Endothelial cell of umbilical vein (primary cell): ENCODE measurements at regions not wholly inside any gene's neighbourhood (a gene's known extent, or its start where the extent isn't known, plus 50 kb on each side); places are given as distances from the start of the nearest gene placed in this dataset.

Experiments
- CTCF ChIP-seq, 2 donors: IDR thresholded peaks; 1 replicate in 1 of 2; 2 replicates in 1 of 2; pipeline ENCODE4 v1.5.1; 2011; ENCODE audit warnings: low read length in 2 of 2, mild to moderate bottlenecking in 2 of 2, moderate library complexity in 2 of 2, control low read depth in 1 of 2, inconsistent platforms in 1 of 2, low read depth in 1 of 2; ENCODE audit not compliant: insufficient read depth in 1 of 2; ENCODE audit errors: extremely low read depth in 1 of 2
- EZH2 ChIP-seq: IDR thresholded peaks from 2 replicates; pipeline ENCODE4 v1.6.1; 2012; ENCODE audit warnings: borderline replicate concordance, low read depth, mild to moderate bottlenecking, moderate library complexity, low read length, inconsistent platforms; ENCODE audit not compliant: severe bottlenecking
- GATA2 ChIP-seq: IDR thresholded peaks from 2 replicates; pipeline ENCODE4 v1.7.0; 2011; ENCODE audit warnings: low read depth, mild to moderate bottlenecking, moderate library complexity, mixed read lengths, low read length; ENCODE audit not compliant: insufficient read length, insufficient read depth
- JUN ChIP-seq: IDR thresholded peaks from 2 replicates; pipeline ENCODE4 v1.6.1; 2011; ENCODE audit warnings: borderline replicate concordance, low read depth; ENCODE audit not compliant: insufficient read length, insufficient read depth
- POLR2A ChIP-seq: IDR thresholded peaks from 2 replicates; pipeline ENCODE4 v1.6.1; 2012; ENCODE audit warnings: low read depth, mild to moderate bottlenecking, control low read depth, low read length
- POLR2AphosphoS5 ChIP-seq: IDR thresholded peaks from 2 replicates; pipeline ENCODE4 v1.6.1; 2012; ENCODE audit warnings: low read depth, mild to moderate bottlenecking, control low read depth, low read length, moderate library complexity; ENCODE audit not compliant: insufficient read depth

GRCh38 chr10:70991140-70992124, 103.1 kb upstream of the PCBD1 start:
- TF ChIP-seq CTCF (IDR thresholded peaks at IDR 0.05; ENCODE audit: extremely low read depth in 1 of 2, insufficient read depth in 1 of 2, low read depth in 1 of 2, low read length in 2 of 2): no peak
- TF ChIP-seq EZH2: no peak
- no peak for TF ChIP-seq POLR2AphosphoS5
- no peak for TF ChIP-seq POLR2A
- TF ChIP-seq GATA2: no peak
- TF ChIP-seq JUN: no peak
